ENCODE measurements at regions not wholly inside any gene's neighbourhood (a gene's known extent, or its start where the extent isn't known, plus 50 kb on each side); places are given as distances from the start of the nearest gene placed in this dataset.
"Not testable (repeated sequence)": the region's sequence is repeated elsewhere in the genome, so short reads cannot be mapped to it uniquely, and the experiment has no call there.

DNA sequence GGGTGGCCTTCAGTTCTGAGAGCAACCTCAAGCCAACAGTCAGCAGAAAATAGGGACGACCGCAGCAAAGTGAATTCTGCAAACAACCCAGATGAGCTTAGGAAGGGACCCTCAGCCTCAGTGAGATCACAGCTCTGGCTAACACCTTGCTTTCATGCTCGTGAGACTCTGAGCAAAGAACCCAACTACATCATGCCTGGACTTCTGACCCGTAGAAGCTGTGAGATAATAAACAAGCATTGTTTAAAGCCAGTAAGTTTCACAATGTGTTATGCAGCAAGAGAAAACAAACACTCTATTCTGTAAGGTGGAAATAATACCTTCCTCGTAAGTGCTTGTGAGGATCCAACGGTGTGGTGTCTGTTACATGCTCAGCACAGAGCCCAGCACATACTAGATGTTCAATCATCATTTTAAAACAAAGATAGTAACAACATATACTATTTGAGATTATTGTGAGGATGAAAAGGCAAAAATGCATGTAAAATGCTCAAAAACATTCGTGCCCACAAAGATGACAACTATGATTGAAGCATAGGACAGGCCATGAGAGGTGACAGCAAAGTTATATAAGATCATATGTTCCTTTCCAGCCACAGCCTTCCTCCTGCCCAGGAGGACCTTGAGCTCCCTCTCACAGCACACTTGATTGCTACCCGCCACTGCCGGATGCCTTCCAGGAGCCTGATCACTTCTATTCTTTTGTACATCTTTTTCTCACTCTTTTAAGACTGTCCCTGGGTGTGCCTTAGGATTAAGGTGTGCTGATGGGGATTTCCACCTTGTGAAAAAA lies 433.3 kb downstream of the BUD13 start:
- Mint-ChIP-seq H3K27ac (no peak overlapping the region), H3K4me1 (peaks cover 1% of the 10 kb centered on the region; the same call in 2 of the 3 replicates), H3K27me3 (ENCODE audit: insufficient read depth, low read depth, poor library complexity) (peaks cover 5% of the 10 kb centered on the region), H3K36me3 (ENCODE audit: low read depth) (no peaks in the 10 kb centered on the region; the same call in 2 of the 3 replicates), H3K4me3 (no peak overlapping the region), H3K9me3 (peaks cover 6% of the 10 kb centered on the region; the same call in 2 of the 3 replicates)
- no peaks in the 10 kb centered on the region for H3K36me3 ChIP-seq (ENCODE audit: insufficient read depth)
- peaks cover 5% of the 10 kb centered on the region for H3K4me1 ChIP-seq (ENCODE audit: insufficient read depth)
- TF ChIP-seq ZNF331 (CRISPR knock-in tag; IDR thresholded peaks at IDR 0.05; ENCODE audit: low read depth): no peak
- no peak for TF ChIP-seq NANOG (IDR thresholded peaks at IDR 0.05; ENCODE audit: borderline replicate concordance)
- TF ChIP-seq, protein P1, sequence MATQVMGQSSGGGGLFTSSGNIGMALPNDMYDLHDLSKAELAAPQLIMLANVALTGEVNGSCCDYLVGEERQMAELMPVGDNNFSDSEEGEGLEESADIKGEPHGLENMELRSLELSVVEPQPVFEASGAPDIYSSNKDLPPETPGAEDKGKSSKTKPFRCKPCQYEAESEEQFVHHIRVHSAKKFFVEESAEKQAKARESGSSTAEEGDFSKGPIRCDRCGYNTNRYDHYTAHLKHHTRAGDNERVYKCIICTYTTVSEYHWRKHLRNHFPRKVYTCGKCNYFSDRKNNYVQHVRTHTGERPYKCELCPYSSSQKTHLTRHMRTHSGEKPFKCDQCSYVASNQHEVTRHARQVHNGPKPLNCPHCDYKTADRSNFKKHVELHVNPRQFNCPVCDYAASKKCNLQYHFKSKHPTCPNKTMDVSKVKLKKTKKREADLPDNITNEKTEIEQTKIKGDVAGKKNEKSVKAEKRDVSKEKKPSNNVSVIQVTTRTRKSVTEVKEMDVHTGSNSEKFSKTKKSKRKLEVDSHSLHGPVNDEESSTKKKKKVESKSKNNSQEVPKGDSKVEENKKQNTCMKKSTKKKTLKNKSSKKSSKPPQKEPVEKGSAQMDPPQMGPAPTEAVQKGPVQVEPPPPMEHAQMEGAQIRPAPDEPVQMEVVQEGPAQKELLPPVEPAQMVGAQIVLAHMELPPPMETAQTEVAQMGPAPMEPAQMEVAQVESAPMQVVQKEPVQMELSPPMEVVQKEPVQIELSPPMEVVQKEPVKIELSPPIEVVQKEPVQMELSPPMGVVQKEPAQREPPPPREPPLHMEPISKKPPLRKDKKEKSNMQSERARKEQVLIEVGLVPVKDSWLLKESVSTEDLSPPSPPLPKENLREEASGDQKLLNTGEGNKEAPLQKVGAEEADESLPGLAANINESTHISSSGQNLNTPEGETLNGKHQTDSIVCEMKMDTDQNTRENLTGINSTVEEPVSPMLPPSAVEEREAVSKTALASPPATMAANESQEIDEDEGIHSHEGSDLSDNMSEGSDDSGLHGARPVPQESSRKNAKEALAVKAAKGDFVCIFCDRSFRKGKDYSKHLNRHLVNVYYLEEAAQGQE (IDR thresholded peaks at IDR 0.05; ENCODE audit: unreplicated experiment): no peak
- no peak for TF ChIP-seq EZH2phosphoT487 (IDR thresholded peaks at IDR 0.05; ENCODE audit: unreplicated experiment)
- H3K27me3 ChIP-seq (ENCODE audit: insufficient read depth): no peaks in the 10 kb centered on the region
- H2AFZ ChIP-seq: no peak overlapping the region
- H3K4me2 ChIP-seq: no peak overlapping the region
- H3F3A ChIP-seq (replicated peaks; ENCODE audit: low read depth): no peaks in the 10 kb centered on the region
- DNase-seq (ENCODE audit: low spot score) (no peak), ATAC-seq (no peak)
- no peak overlapping the region for H3K27ac ChIP-seq (ENCODE audit: low read depth)
- no peak overlapping the region for H3K4me3 ChIP-seq
- no peaks in the 10 kb centered on the region for H3K79me2 ChIP-seq (replicated peaks; ENCODE audit: insufficient read depth)
- peaks cover 10% of the 10 kb centered on the region; the same call in 1 of the 2 replicates for H3K9me2 ChIP-seq (ENCODE audit: insufficient read depth)
- H4K20me1 ChIP-seq (replicated peaks; ENCODE audit: insufficient read depth): no peaks in the 10 kb centered on the region

DNA sequence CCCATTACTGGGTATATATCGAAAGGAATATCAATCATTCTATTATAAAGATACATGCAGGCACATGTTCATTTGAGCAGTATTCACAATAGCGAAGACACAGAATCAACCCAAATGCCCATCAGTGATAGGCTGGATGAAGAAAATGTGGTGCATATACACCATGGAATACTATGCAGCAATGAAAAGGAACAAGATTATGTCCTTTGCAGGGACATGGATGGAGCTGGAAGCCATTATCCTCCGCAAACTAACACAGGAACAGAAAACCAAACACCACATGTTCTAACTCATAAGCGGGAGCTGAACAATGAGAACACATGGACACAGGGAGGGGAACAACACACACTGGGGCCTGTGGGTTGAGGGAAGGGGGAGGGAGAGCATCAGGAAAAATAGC lies 434.3 kb downstream of the BUD13 start:
- H3K9me3 Mint-ChIP-seq, ATAC-seq: not testable (repeated sequence)

DNA sequence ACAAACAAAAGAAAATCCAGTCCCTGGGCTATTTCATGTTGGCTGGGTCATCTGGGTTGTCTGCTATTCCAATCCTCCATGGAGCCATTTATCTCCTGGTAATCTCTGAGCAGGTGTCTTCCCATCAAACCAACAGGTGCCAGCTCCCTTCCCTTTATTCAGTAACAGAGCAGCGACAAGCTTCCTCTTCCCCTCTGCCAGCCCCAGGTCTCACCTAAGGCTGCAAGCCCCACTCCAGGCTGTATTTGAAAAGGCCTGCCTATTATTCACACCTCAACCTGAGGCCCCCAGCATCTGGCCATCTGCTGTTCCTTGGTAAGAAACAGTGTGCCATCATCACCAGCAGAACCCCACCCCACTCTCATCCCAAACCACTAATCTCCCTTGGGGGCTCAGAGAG lies 436.2 kb downstream of the BUD13 start:
- Histone ChIP-seq H3K9me2 (ENCODE audit: insufficient read depth) (peaks cover 12% of the 10 kb centered on the region; the same call in 1 of the 2 replicates), H2AFZ (no peak overlapping the region), H3K4me1 (ENCODE audit: insufficient read depth) (peaks cover 20% of the 10 kb centered on the region), H4K20me1 (replicated peaks; ENCODE audit: insufficient read depth) (no peaks in the 10 kb centered on the region), H3K36me3 (ENCODE audit: insufficient read depth) (no peaks in the 10 kb centered on the region), H3K79me2 (replicated peaks; ENCODE audit: insufficient read depth) (no peaks in the 10 kb centered on the region), H3K4me3 (no peak overlapping the region), H3K27ac (ENCODE audit: low read depth) (no peak overlapping the region), H3F3A (replicated peaks; ENCODE audit: low read depth) (no peaks in the 10 kb centered on the region), H3K4me2 (no peak overlapping the region), H3K27me3 (ENCODE audit: insufficient read depth) (no peaks in the 10 kb centered on the region)
- Mint-ChIP-seq H3K9me3 (peaks cover 6% of the 10 kb centered on the region; the same call in 1 of the 3 replicates), H3K27ac (no peak overlapping the region), H3K27me3 (ENCODE audit: insufficient read depth, low read depth, poor library complexity) (peaks cover 5% of the 10 kb centered on the region), H3K4me1 (peaks cover 14% of the 10 kb centered on the region), H3K36me3 (ENCODE audit: low read depth) (no peaks in the 10 kb centered on the region), H3K4me3 (no peak overlapping the region)
- ATAC-seq (no peak), DNase-seq (ENCODE audit: low spot score) (no peak)
- TF ChIP-seq, protein P2, sequence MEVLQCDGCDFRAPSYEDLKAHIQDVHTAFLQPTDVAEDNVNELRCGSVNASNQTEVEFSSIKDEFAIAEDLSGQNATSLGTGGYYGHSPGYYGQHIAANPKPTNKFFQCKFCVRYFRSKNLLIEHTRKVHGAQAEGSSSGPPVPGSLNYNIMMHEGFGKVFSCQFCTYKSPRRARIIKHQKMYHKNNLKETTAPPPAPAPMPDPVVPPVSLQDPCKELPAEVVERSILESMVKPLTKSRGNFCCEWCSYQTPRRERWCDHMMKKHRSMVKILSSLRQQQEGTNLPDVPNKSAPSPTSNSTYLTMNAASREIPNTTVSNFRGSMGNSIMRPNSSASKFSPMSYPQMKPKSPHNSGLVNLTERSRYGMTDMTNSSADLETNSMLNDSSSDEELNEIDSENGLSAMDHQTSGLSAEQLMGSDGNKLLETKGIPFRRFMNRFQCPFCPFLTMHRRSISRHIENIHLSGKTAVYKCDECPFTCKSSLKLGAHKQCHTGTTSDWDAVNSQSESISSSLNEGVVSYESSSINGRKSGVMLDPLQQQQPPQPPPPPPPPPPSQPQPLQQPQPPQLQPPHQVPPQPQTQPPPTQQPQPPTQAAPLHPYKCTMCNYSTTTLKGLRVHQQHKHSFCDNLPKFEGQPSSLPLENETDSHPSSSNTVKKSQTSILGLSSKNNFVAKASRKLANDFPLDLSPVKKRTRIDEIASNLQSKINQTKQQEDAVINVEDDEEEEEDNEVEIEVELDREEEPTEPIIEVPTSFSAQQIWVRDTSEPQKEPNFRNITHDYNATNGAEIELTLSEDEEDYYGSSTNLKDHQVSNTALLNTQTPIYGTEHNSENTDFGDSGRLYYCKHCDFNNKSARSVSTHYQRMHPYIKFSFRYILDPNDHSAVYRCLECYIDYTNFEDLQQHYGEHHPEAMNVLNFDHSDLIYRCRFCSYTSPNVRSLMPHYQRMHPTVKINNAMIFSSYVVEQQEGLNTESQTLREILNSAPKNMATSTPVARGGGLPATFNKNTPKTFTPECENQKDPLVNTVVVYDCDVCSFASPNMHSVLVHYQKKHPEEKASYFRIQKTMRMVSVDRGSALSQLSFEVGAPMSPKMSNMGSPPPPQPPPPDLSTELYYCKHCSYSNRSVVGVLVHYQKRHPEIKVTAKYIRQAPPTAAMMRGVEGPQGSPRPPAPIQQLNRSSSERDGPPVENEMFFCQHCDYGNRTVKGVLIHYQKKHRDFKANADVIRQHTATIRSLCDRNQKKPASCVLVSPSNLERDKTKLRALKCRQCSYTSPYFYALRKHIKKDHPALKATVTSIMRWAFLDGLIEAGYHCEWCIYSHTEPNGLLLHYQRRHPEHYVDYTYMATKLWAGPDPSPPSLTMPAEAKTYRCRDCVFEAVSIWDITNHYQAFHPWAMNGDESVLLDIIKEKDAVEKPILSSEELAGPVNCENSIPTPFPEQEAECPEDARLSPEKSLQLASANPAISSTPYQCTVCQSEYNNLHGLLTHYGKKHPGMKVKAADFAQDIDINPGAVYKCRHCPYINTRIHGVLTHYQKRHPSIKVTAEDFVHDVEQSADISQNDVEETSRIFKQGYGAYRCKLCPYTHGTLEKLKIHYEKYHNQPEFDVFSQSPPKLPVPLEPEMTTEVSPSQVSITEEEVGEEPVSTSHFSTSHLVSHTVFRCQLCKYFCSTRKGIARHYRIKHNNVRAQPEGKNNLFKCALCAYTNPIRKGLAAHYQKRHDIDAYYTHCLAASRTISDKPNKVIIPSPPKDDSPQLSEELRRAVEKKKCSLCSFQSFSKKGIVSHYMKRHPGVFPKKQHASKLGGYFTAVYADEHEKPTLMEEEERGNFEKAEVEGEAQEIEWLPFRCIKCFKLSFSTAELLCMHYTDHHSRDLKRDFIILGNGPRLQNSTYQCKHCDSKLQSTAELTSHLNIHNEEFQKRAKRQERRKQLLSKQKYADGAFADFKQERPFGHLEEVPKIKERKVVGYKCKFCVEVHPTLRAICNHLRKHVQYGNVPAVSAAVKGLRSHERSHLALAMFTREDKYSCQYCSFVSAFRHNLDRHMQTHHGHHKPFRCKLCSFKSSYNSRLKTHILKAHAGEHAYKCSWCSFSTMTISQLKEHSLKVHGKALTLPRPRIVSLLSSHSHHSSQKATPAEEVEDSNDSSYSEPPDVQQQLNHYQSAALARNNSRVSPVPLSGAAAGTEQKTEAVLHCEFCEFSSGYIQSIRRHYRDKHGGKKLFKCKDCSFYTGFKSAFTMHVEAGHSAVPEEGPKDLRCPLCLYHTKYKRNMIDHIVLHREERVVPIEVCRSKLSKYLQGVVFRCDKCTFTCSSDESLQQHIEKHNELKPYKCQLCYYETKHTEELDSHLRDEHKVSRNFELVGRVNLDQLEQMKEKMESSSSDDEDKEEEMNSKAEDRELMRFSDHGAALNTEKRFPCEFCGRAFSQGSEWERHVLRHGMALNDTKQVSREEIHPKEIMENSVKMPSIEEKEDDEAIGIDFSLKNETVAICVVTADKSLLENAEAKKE (CRISPR knock-in tag; IDR thresholded peaks at IDR 0.05): no peak
- TF ChIP-seq JUNB (IDR thresholded peaks at IDR 0.05; ENCODE audit: unreplicated experiment): no peak
- no peak for TF ChIP-seq NANOG (IDR thresholded peaks at IDR 0.05; ENCODE audit: borderline replicate concordance)

More for the DNA sequence above, 434.3 kb downstream of the BUD13 start:
- H3K27ac ChIP-seq (ENCODE audit: low read depth); H3K4me3 ChIP-seq; H3K36me3 ChIP-seq (ENCODE audit: insufficient read depth); H3K4me1 Mint-ChIP-seq; H3K27ac Mint-ChIP-seq; H2AFZ ChIP-seq; H3F3A ChIP-seq (replicated peaks; ENCODE audit: low read depth); DNase-seq (ENCODE audit: low spot score); H3K4me2 ChIP-seq; H4K20me1 ChIP-seq (replicated peaks; ENCODE audit: insufficient read depth); H3K36me3 Mint-ChIP-seq (ENCODE audit: low read depth); H3K27me3 ChIP-seq (ENCODE audit: insufficient read depth); H3K79me2 ChIP-seq (replicated peaks; ENCODE audit: insufficient read depth); H3K27me3 Mint-ChIP-seq (ENCODE audit: insufficient read depth, low read depth, poor library complexity); H3K4me3 Mint-ChIP-seq: not testable (repeated sequence)
- peaks cover 15% of the 10 kb centered on the region for H3K4me1 ChIP-seq (ENCODE audit: insufficient read depth)
- H3K9me2 ChIP-seq (ENCODE audit: insufficient read depth): peaks cover 15% of the 10 kb centered on the region; the same call in 1 of the 2 replicates
